ENCODE measurements at regions not wholly inside any gene's neighbourhood (a gene's known extent, or its start where the extent isn't known, plus 50 kb on each side); places are given as distances from the start of the nearest gene placed in this dataset.

DNA sequence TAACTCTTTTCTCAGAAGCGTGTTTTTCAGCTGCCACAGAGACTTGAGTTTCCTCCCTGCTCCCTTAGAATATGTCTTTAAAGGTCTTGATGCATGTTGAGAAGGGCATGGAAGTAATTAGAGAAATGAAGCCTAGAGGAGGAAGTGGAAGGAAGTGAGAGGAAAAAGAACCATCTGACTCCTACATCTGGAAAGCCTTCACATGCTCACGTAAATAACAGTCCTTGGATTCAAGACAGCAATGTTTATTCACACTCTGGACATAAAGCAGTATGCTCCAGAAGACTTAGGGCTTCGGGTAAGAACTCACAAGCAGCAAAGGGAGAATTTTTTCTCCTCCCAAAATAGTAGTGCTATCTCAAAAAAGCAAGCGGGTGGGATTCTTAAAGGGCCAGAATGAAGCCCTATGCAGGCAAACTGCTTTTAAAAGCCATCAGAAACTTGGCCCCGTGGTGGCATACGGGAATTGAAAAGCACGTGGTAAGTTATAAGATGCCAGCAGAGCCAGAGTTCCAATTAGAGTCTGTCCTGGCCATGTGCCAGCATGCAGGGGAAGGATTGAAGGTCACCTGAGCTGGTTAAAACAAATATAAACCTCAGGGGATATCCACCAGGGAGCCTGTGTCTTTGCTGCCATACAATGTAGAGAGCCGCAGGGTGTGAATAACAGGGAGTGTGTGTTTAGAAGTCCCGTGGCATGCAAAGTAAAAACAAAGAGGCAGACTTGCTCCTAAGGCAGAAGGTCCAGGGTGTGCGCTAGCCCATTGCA, 380.8 kb upstream of the NDN start:
- TF ChIP-seq, protein P1, sequence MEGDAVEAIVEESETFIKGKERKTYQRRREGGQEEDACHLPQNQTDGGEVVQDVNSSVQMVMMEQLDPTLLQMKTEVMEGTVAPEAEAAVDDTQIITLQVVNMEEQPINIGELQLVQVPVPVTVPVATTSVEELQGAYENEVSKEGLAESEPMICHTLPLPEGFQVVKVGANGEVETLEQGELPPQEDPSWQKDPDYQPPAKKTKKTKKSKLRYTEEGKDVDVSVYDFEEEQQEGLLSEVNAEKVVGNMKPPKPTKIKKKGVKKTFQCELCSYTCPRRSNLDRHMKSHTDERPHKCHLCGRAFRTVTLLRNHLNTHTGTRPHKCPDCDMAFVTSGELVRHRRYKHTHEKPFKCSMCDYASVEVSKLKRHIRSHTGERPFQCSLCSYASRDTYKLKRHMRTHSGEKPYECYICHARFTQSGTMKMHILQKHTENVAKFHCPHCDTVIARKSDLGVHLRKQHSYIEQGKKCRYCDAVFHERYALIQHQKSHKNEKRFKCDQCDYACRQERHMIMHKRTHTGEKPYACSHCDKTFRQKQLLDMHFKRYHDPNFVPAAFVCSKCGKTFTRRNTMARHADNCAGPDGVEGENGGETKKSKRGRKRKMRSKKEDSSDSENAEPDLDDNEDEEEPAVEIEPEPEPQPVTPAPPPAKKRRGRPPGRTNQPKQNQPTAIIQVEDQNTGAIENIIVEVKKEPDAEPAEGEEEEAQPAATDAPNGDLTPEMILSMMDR (conservative IDR thresholded peaks at IDR 0.05; ENCODE audit: low read depth, low read length) = no peak
- no peak for TF ChIP-seq EZH2 (IDR thresholded peaks at IDR 0.05; ENCODE audit: low read length, unreplicated experiment)
